ENCODE measurements at regions not wholly inside any gene's neighbourhood (a gene's known extent, or its start where the extent isn't known, plus 50 kb on each side); places are given as distances from the start of the nearest gene placed in this dataset.

DNA sequence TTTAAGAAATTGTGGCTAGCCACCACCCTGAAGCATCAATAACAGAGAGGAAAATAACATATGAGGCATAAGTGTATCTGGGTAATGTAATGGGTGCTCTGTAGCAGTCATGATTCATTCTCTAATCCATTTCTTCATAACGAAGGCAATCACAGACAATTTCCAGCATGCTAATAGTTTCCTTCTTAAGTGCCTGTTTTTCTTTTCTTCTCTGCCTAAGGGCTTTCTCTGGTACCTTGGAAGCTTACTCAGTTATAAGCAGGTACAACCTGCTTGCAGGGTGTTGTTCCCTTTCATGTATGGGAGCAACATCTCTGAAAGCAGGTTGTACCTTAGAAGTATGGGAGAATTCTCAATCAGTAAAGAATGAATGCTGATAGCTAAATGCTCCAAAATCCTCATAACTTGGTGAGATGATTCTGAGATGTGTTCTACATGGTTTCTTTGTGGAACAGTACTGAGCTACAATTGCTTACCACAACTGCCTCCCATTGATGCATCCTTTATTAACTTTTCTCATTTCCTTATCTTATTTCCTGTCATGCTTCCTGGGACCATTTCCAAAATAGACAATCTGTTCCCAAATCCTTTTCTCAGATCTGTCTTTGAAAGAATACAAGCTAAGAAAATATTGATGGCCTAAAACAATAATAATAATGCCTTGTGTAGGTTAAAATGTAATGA lies 247.6 kb downstream of the PAPSS1 start:
- H3K27me3 ChIP-seq (ENCODE audit: insufficient read depth, poor library complexity, severe bottlenecking), result no peaks in the 10 kb centered on the region
- H3K27ac ChIP-seq (replicated peaks), result no peak overlapping the region
- DNase-seq (ENCODE audit: low read depth in 1 of 2, low spot score in 1 of 2), result no peak
- H3K4me3 ChIP-seq (replicated peaks; ENCODE audit: insufficient read depth, low read length), result no peak overlapping the region
- TF ChIP-seq POLR2AphosphoS5 (IDR thresholded peaks at IDR 0.05; ENCODE audit: low read depth) (no peak), GABPA (IDR thresholded peaks at IDR 0.05; ENCODE audit: low read depth) (no peak), SPI1 (IDR thresholded peaks at IDR 0.05; ENCODE audit: borderline replicate concordance, low read depth) (no peak)
- TF ChIP-seq, protein P1, sequence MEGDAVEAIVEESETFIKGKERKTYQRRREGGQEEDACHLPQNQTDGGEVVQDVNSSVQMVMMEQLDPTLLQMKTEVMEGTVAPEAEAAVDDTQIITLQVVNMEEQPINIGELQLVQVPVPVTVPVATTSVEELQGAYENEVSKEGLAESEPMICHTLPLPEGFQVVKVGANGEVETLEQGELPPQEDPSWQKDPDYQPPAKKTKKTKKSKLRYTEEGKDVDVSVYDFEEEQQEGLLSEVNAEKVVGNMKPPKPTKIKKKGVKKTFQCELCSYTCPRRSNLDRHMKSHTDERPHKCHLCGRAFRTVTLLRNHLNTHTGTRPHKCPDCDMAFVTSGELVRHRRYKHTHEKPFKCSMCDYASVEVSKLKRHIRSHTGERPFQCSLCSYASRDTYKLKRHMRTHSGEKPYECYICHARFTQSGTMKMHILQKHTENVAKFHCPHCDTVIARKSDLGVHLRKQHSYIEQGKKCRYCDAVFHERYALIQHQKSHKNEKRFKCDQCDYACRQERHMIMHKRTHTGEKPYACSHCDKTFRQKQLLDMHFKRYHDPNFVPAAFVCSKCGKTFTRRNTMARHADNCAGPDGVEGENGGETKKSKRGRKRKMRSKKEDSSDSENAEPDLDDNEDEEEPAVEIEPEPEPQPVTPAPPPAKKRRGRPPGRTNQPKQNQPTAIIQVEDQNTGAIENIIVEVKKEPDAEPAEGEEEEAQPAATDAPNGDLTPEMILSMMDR (IDR thresholded peaks at IDR 0.05; ENCODE audit: insufficient read depth, low read length), result no peak
- TF ChIP-seq, protein P2, sequence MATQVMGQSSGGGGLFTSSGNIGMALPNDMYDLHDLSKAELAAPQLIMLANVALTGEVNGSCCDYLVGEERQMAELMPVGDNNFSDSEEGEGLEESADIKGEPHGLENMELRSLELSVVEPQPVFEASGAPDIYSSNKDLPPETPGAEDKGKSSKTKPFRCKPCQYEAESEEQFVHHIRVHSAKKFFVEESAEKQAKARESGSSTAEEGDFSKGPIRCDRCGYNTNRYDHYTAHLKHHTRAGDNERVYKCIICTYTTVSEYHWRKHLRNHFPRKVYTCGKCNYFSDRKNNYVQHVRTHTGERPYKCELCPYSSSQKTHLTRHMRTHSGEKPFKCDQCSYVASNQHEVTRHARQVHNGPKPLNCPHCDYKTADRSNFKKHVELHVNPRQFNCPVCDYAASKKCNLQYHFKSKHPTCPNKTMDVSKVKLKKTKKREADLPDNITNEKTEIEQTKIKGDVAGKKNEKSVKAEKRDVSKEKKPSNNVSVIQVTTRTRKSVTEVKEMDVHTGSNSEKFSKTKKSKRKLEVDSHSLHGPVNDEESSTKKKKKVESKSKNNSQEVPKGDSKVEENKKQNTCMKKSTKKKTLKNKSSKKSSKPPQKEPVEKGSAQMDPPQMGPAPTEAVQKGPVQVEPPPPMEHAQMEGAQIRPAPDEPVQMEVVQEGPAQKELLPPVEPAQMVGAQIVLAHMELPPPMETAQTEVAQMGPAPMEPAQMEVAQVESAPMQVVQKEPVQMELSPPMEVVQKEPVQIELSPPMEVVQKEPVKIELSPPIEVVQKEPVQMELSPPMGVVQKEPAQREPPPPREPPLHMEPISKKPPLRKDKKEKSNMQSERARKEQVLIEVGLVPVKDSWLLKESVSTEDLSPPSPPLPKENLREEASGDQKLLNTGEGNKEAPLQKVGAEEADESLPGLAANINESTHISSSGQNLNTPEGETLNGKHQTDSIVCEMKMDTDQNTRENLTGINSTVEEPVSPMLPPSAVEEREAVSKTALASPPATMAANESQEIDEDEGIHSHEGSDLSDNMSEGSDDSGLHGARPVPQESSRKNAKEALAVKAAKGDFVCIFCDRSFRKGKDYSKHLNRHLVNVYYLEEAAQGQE (IDR thresholded peaks at IDR 0.05; ENCODE audit: insufficient replicate concordance, low read depth), result no peak

DNA sequence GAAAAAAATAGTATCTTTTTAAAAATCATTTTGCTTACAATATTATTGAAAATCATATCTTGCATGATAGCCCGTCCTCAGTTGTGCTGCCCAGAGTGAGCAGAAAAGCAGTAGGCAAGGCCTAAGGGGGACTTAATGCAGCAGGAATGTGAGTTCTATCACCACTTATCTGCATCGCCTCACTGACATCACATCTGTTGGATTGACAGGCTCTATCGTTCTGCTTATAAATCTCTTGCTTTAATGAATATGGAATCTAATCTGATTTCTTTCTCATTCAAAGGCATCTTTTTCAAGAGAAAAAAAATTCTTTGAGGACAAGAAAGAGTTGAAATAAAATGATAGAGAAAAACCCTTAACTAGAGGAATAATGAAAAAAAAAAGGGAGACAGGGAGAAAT lies 249.9 kb downstream of the PAPSS1 start:
- Histone ChIP-seq H3K4me3 (replicated peaks; ENCODE audit: insufficient read depth, low read length) (no peak overlapping the region), H3K27ac (replicated peaks) (no peak overlapping the region), H3K27me3 (ENCODE audit: insufficient read depth, poor library complexity, severe bottlenecking) (no peaks in the 10 kb centered on the region)
- TF ChIP-seq POLR2AphosphoS5 (IDR thresholded peaks at IDR 0.05; ENCODE audit: low read depth), result no peak
- TF ChIP-seq SPI1 (IDR thresholded peaks at IDR 0.05; ENCODE audit: borderline replicate concordance, low read depth), result no peak
- DNase-seq (ENCODE audit: low read depth in 1 of 2, low spot score in 1 of 2), result no peak

GRCh38 chr4:107468812-107469211 lies 251.2 kb downstream of the PAPSS1 start:
- TF ChIP-seq, protein P2 (IDR thresholded peaks at IDR 0.05; ENCODE audit: insufficient replicate concordance, low read depth), result no peak
- TF ChIP-seq GABPA (IDR thresholded peaks at IDR 0.05; ENCODE audit: low read depth), result no peak
- TF ChIP-seq, protein P1 (IDR thresholded peaks at IDR 0.05; ENCODE audit: insufficient read depth, low read length), result no peak
- no peak for TF ChIP-seq POLR2AphosphoS5 (IDR thresholded peaks at IDR 0.05; ENCODE audit: low read depth)
- TF ChIP-seq SPI1 (IDR thresholded peaks at IDR 0.05; ENCODE audit: borderline replicate concordance, low read depth), result no peak
- DNase-seq (ENCODE audit: low read depth in 1 of 2, low spot score in 1 of 2), result no peak
- Histone ChIP-seq H3K27ac (replicated peaks) (no peak overlapping the region), H3K27me3 (ENCODE audit: insufficient read depth, poor library complexity, severe bottlenecking) (no peaks in the 10 kb centered on the region), H3K4me3 (replicated peaks; ENCODE audit: insufficient read depth, low read length) (no peak overlapping the region)

DNA sequence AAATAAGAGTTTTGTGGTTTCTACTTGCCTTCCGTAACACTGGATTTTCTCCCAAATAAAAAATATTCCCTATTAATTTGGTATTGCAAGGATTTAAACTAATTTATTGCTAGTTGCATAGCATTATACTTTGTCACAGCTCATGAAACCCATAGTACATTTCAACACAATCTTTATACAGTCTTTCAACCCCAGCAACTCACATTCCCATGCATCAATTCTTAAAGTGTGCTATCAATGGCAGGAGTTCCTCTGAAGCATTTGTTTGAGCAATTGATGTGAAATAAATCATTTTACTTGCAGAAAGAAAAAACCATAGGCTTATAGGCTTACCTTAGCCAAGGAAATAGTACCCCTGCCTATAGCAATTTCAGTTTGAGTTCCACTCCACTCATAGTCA lies 251.9 kb downstream of the PAPSS1 start:
- Histone ChIP-seq H3K27ac (replicated peaks) (no peak overlapping the region), H3K4me3 (replicated peaks; ENCODE audit: insufficient read depth, low read length) (no peak overlapping the region), H3K27me3 (ENCODE audit: insufficient read depth, poor library complexity, severe bottlenecking) (no peaks in the 10 kb centered on the region)
- no peak for DNase-seq (ENCODE audit: low read depth in 1 of 2, low spot score in 1 of 2)
- no peak for TF ChIP-seq POLR2AphosphoS5 (IDR thresholded peaks at IDR 0.05; ENCODE audit: low read depth)
- TF ChIP-seq, protein P1 (IDR thresholded peaks at IDR 0.05; ENCODE audit: insufficient read depth, low read length), result no peak
- no peak for TF ChIP-seq GABPA (IDR thresholded peaks at IDR 0.05; ENCODE audit: low read depth)
- TF ChIP-seq, protein P2 (IDR thresholded peaks at IDR 0.05; ENCODE audit: insufficient replicate concordance, low read depth), result no peak
- no peak for TF ChIP-seq SPI1 (IDR thresholded peaks at IDR 0.05; ENCODE audit: borderline replicate concordance, low read depth)
